Activated CD4-positive, alpha-beta T cell treated with anti-CD3 and anti-CD28 coated beads, Interleukin-10, Interleukin-2, amounts not matched to agents 100 ng/mL and 50 ng/mL, durations not matched to agents 16 hours and 8 hours (primary cell): ENCODE measurements at regions not wholly inside any gene's neighbourhood (a gene's known extent, or its start where the extent isn't known, plus 50 kb on each side); places are given as distances from the start of the nearest gene placed in this dataset.
"Not testable (repeated sequence)": the region's sequence is repeated elsewhere in the genome, so short reads cannot be mapped to it uniquely, and the experiment has no call there.

Source experiments
- DNase-seq: peaks from one replicate; pipeline ENCODE4 v3.0.0-alpha.2; 2020

GRCh38 chr12:95358111-95359083 is 115.6 kb upstream of the METAP2 start:
- DNase-seq: no peak

- DNase-seq: no peak
These were observed 108.0 kb upstream of the METAP2 start for GRCh38 chr12:95365912-95366311.

- no peak for DNase-seq
These were observed 105.0 kb upstream of the METAP2 start for GRCh38 chr12:95368931-95369330.

- DNase-seq: no peak
These were observed 102.4 kb upstream of the METAP2 start for GRCh38 chr12:95371571-95371970.

GRCh38 chr12:95379481-95379880 is 94.5 kb upstream of the METAP2 start:
- DNase-seq: not testable (repeated sequence)

GRCh38 chr12:95380334-95380733 is 93.6 kb upstream of the METAP2 start:
- not testable (repeated sequence) for DNase-seq

GRCh38 chr12:95380997-95381786 is 92.8 kb upstream of the METAP2 start:
- no peak for DNase-seq

GRCh38 chr12:95383920-95384319 is 90.0 kb upstream of the METAP2 start:
- DNase-seq: not testable (repeated sequence)

GRCh38 chr12:95384785-95385184 is 89.2 kb upstream of the METAP2 start:
- no peak for DNase-seq

- no peak for DNase-seq
These were observed 88.5 kb upstream of the METAP2 start for GRCh38 chr12:95385246-95386035.

- DNase-seq: no peak
These were observed 87.9 kb upstream of the METAP2 start for GRCh38 chr12:95386051-95386450.

GRCh38 chr12:95388260-95388659 is 85.7 kb upstream of the METAP2 start:
- not testable (repeated sequence) for DNase-seq

GRCh38 chr12:95390192-95390591 is 83.8 kb upstream of the METAP2 start:
- DNase-seq: no peak

GRCh38 chr12:95390932-95391331 is 83.0 kb upstream of the METAP2 start:
- no peak for DNase-seq

- no peak for DNase-seq
These were observed 80.7 kb upstream of the METAP2 start for GRCh38 chr12:95393191-95393790.

GRCh38 chr12:95395696-95396095 is 78.3 kb upstream of the METAP2 start:
- no peak for DNase-seq

GRCh38 chr12:95396849-95397468 is 77.0 kb upstream of the METAP2 start:
- peak; percentile 60 for DNase-seq

- DNase-seq: no peak
These were observed 76.4 kb upstream of the METAP2 start for GRCh38 chr12:95397571-95397970.

GRCh38 chr12:95402096-95402495 is 71.9 kb upstream of the METAP2 start:
- DNase-seq: no peak

GRCh38 chr12:95408201-95408600 is 65.8 kb upstream of the METAP2 start:
- no peak for DNase-seq

GRCh38 chr12:95411057-95411456 is 62.9 kb upstream of the METAP2 start:
- DNase-seq: no peak

GRCh38 chr12:95411466-95411865 is 62.5 kb upstream of the METAP2 start:
- no peak for DNase-seq
